Right forelimb (tissue), 1 donor: ENCODE measurements at regions not wholly inside any gene's neighbourhood (a gene's known extent, or its start where the extent isn't known, plus 50 kb on each side); places are given as distances from the start of the nearest gene placed in this dataset.

ENCODE experiments used
- DNase-seq: peaks from one replicate; pipeline ENCODE4 v3.0.0-alpha.2; 2018

GRCh38 chr2:122447237-122447636 lies 691.8 kb downstream of the TSN start:
- DNase-seq = no peak

- DNase-seq = no peak
These were observed 695.6 kb downstream of the TSN start for GRCh38 chr2:122451040-122451439.

- DNase-seq = no peak
These were observed 696.2 kb downstream of the TSN start for GRCh38 chr2:122451697-122452096.

- no peak for DNase-seq
These were observed 713.7 kb downstream of the TSN start for GRCh38 chr2:122469147-122469546.

- DNase-seq = no peak
These were observed 716.3 kb downstream of the TSN start for GRCh38 chr2:122471753-122472152.

GRCh38 chr2:122478117-122478516 lies 722.7 kb downstream of the TSN start:
- no peak for DNase-seq

- DNase-seq = no peak
These were observed 723.3 kb downstream of the TSN start for GRCh38 chr2:122478771-122479170.

GRCh38 chr2:122480501-122481243 lies 725.2 kb downstream of the TSN start:
- no peak for DNase-seq

GRCh38 chr2:122481244-122481622 lies 725.8 kb downstream of the TSN start:
- DNase-seq = no peak

- no peak for DNase-seq
These were observed 726.3 kb downstream of the TSN start for GRCh38 chr2:122481717-122482116.

GRCh38 chr2:122486086-122486485 lies 730.6 kb downstream of the TSN start:
- no peak for DNase-seq

GRCh38 chr2:122486705-122487415 lies 731.4 kb downstream of the TSN start:
- no peak for DNase-seq

- DNase-seq = no peak
These were observed 735.6 kb downstream of the TSN start for GRCh38 chr2:122491011-122491410.

GRCh38 chr2:122500316-122501105 lies 745.1 kb downstream of the TSN start:
- DNase-seq = no peak

GRCh38 chr2:122506620-122507019 lies 751.2 kb downstream of the TSN start:
- DNase-seq = no peak

- DNase-seq = no peak
These were observed 751.8 kb downstream of the TSN start for GRCh38 chr2:122507261-122507660.

GRCh38 chr2:122512091-122512490 lies 756.6 kb downstream of the TSN start:
- DNase-seq = no peak

- DNase-seq = no peak
These were observed 759.1 kb downstream of the TSN start for GRCh38 chr2:122514451-122514996.

- no peak for DNase-seq
These were observed 760.4 kb downstream of the TSN start for GRCh38 chr2:122515731-122516290.

- DNase-seq = no peak
These were observed 761.3 kb downstream of the TSN start for GRCh38 chr2:122516775-122517174.

GRCh38 chr2:122519366-122519765 lies 763.9 kb downstream of the TSN start:
- DNase-seq = no peak

- no peak for DNase-seq
These were observed 764.6 kb downstream of the TSN start for GRCh38 chr2:122519821-122520611.
